Uterus (tissue), 2 donors: ENCODE measurements at regions not wholly inside any gene's neighbourhood (a gene's known extent, or its start where the extent isn't known, plus 50 kb on each side); places are given as distances from the start of the nearest gene placed in this dataset.

Experiments
- POLR2A ChIP-seq, 2 donors: fragments of 450-650 bp; IDR thresholded peaks; one replicate each; pipeline ENCODE4 v1.6.1; 2016; ENCODE audit warnings: antibody characterized with exemption in 2 of 2, mild to moderate bottlenecking in 1 of 2, moderate library complexity in 1 of 2
- TF ChIP-seq, protein P1 (sequence below), 4 experiments: fragments of 200-600 bp in 2 of 4; fragments of 450-650 bp in 2 of 4; sonication (generic) in 2 of 4; IDR thresholded peaks; one replicate each; pipeline ENCODE4 v1.5.1; 2016 to 2019; ENCODE audit warnings: antibody characterized with exemption in 4 of 4, mild to moderate bottlenecking in 2 of 4, moderate library complexity in 1 of 4

DNA sequence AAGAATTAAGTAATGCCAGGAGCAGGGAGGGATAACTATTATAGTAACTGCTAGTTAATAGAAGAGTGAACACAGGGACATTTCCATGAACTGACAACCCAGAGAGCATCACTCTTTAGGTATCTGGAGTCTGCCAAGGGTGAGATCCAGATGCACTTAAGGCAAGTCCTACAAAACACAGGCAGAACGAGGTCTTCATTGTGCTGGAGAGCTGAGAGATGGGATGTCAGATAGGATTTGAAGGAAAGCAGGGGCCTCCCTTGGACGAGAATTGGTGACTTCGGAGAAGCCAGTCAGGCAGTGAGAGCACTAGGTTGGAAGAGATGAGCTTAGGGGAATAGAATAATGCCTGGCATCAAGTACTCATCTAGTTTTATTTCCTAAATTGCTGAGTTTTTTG, 684.5 kb downstream of the GATA3 start:
- TF ChIP-seq, protein P1, sequence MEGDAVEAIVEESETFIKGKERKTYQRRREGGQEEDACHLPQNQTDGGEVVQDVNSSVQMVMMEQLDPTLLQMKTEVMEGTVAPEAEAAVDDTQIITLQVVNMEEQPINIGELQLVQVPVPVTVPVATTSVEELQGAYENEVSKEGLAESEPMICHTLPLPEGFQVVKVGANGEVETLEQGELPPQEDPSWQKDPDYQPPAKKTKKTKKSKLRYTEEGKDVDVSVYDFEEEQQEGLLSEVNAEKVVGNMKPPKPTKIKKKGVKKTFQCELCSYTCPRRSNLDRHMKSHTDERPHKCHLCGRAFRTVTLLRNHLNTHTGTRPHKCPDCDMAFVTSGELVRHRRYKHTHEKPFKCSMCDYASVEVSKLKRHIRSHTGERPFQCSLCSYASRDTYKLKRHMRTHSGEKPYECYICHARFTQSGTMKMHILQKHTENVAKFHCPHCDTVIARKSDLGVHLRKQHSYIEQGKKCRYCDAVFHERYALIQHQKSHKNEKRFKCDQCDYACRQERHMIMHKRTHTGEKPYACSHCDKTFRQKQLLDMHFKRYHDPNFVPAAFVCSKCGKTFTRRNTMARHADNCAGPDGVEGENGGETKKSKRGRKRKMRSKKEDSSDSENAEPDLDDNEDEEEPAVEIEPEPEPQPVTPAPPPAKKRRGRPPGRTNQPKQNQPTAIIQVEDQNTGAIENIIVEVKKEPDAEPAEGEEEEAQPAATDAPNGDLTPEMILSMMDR (IDR thresholded peaks at IDR 0.05), result no peak
- TF ChIP-seq POLR2A (IDR thresholded peaks at IDR 0.05), result no peak
